ENCODE measurements at regions not wholly inside any gene's neighbourhood (a gene's known extent, or its start where the extent isn't known, plus 50 kb on each side); places are given as distances from the start of the nearest gene placed in this dataset.

- TF ChIP-seq PATZ1 (tag by site-specific recombination; IDR thresholded peaks at IDR 0.05): peak; percentile 94
- TF ChIP-seq ZNF335 (tag by site-specific recombination; conservative IDR thresholded peaks at IDR 0.05): peak; percentile 64
- no peak for TF ChIP-seq EGR2 (tag by site-specific recombination; IDR thresholded peaks at IDR 0.05; ENCODE audit: low read depth)
- TF ChIP-seq ZNF513 (tag by site-specific recombination; IDR thresholded peaks at IDR 0.05): peak; percentile 79
- TF ChIP-seq ZNF211 (tag by site-specific recombination; IDR thresholded peaks at IDR 0.05; ENCODE audit: low read depth): no peak
- no peak for TF ChIP-seq ELK4 (IDR thresholded peaks at IDR 0.05; ENCODE audit: borderline replicate concordance, low read depth, low read length)
- peak; percentile 91 for TF ChIP-seq ZNF24 (tag by site-specific recombination; IDR thresholded peaks at IDR 0.05)
- TF ChIP-seq HOXC10 (CRISPR knock-in tag; IDR thresholded peaks at IDR 0.05): no peak
- no peak for TF ChIP-seq ZBTB26 (tag by site-specific recombination; optimal IDR thresholded peaks at IDR 0.05)
- 0 out of 2 replicates have a peak, but pooled peaks have one; percentile 29 for TF ChIP-seq MZF1 (tag by site-specific recombination; IDR thresholded peaks at IDR 0.05; ENCODE audit: borderline replicate concordance)
- no peak for TF ChIP-seq HOXA7 (CRISPR knock-in tag; IDR thresholded peaks at IDR 0.05; ENCODE audit: borderline replicate concordance)
- no peak for TF ChIP-seq ZNF19 (tag by site-specific recombination; IDR thresholded peaks at IDR 0.05; ENCODE audit: low read depth)
- no peak for TF ChIP-seq ZNF280C (tag by site-specific recombination; IDR thresholded peaks at IDR 0.05)
- no peak for TF ChIP-seq ZNF585B (tag by site-specific recombination; IDR thresholded peaks at IDR 0.05)
- TF ChIP-seq ZNF350 (tag by site-specific recombination; IDR thresholded peaks at IDR 0.05): no peak
- TF ChIP-seq PRDM4 (tag by site-specific recombination; IDR thresholded peaks at IDR 0.05): peak; percentile 78
- no peak for TF ChIP-seq ZNF311 (tag by site-specific recombination; IDR thresholded peaks at IDR 0.05; ENCODE audit: borderline replicate concordance)
- peak; percentile 77 for TF ChIP-seq PRDM6 (tag by site-specific recombination; IDR thresholded peaks at IDR 0.05)
- no peak for TF ChIP-seq ZNF670 (tag by site-specific recombination; IDR thresholded peaks at IDR 0.05; ENCODE audit: low read depth)
- no peak for TF ChIP-seq ZNF488 (tag by site-specific recombination; IDR thresholded peaks at IDR 0.05)
- no peak for TF ChIP-seq ZNF155 (tag by site-specific recombination; IDR thresholded peaks at IDR 0.05)
- peak; percentile 82 for TF ChIP-seq ZNF558 (tag by site-specific recombination; IDR thresholded peaks at IDR 0.05)
- TF ChIP-seq ZNF473 (tag by site-specific recombination; IDR thresholded peaks at IDR 0.05): no peak
- no peak for TF ChIP-seq BCL11B (tag by site-specific recombination; IDR thresholded peaks at IDR 0.05; ENCODE audit: low read depth)
- no peak for TF ChIP-seq ZNF792 (tag by site-specific recombination; IDR thresholded peaks at IDR 0.05)
- TF ChIP-seq ZNF768 (tag by site-specific recombination; IDR thresholded peaks at IDR 0.05): no peak
- TF ChIP-seq ZNF394 (tag by site-specific recombination; IDR thresholded peaks at IDR 0.05; ENCODE audit: borderline replicate concordance): peak; percentile 64; the same call in 1 of the 2 replicates
These were observed 153.4 kb downstream of the CCDC34 start (continued) for GRCh38 chr11:27209562-27210005.
